Stomach (tissue), 4 donors: ENCODE measurements at regions not wholly inside any gene's neighbourhood (a gene's known extent, or its start where the extent isn't known, plus 50 kb on each side); places are given as distances from the start of the nearest gene placed in this dataset.

ENCODE experiments used
- EP300 ChIP-seq: sonication (generic); formaldehyde crosslinking; IDR thresholded peaks from one replicate; pipeline ENCODE4 v1.6.1; 2017; ENCODE audit warnings: antibody characterized with exemption
- POLR2A ChIP-seq, 4 donors: fragments of 450-650 bp; IDR thresholded peaks; one replicate each; pipeline ENCODE4 v1.6.1; 2016; ENCODE audit warnings: antibody characterized with exemption in 4 of 4, control low read depth in 2 of 4, mild to moderate bottlenecking in 1 of 4, moderate library complexity in 1 of 4
- POLR2AphosphoS5 ChIP-seq, 3 donors: sonication (generic); formaldehyde crosslinking; IDR thresholded peaks; one replicate each; pipeline ENCODE4 v1.6.1; 2016; ENCODE audit warnings: antibody characterized with exemption in 3 of 3
- TF ChIP-seq, protein P1 (sequence below), 7 experiments: fragments of 450-650 bp in 4 of 7; fragments of 200-600 bp in 3 of 7; sonication (generic) in 3 of 7; IDR thresholded peaks; one replicate each; pipeline ENCODE4 v1.5.1; 2016 to 2019; ENCODE audit warnings: antibody characterized with exemption in 7 of 7, control low read depth in 2 of 7, mild to moderate bottlenecking in 1 of 7

DNA sequence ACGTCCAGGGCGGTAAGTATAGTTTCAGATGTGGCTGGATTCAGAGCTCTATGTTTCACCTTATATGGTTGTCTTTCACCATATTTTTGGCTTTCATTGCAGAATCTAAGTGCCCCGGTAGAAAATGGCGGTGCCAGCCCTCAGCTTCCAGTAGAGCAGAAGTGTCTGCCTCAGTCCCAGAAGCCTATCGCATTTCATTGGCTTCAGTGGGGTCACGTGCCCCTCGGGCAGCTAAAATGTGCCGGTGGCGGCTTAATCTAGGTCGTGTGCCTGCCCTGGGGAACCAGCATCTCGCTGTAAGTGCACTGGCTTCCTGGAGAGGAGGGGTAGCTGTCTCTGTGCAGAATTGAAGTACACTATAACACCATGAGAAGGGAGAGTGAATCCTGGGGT, 107.4 kb upstream of the MAGI3 start:
- TF ChIP-seq, protein P1, sequence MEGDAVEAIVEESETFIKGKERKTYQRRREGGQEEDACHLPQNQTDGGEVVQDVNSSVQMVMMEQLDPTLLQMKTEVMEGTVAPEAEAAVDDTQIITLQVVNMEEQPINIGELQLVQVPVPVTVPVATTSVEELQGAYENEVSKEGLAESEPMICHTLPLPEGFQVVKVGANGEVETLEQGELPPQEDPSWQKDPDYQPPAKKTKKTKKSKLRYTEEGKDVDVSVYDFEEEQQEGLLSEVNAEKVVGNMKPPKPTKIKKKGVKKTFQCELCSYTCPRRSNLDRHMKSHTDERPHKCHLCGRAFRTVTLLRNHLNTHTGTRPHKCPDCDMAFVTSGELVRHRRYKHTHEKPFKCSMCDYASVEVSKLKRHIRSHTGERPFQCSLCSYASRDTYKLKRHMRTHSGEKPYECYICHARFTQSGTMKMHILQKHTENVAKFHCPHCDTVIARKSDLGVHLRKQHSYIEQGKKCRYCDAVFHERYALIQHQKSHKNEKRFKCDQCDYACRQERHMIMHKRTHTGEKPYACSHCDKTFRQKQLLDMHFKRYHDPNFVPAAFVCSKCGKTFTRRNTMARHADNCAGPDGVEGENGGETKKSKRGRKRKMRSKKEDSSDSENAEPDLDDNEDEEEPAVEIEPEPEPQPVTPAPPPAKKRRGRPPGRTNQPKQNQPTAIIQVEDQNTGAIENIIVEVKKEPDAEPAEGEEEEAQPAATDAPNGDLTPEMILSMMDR (IDR thresholded peaks at IDR 0.05), result no peak
- no peak for TF ChIP-seq EP300
- no peak for TF ChIP-seq POLR2A (IDR thresholded peaks at IDR 0.05)
- no peak for TF ChIP-seq POLR2AphosphoS5 (IDR thresholded peaks at IDR 0.05)
